Neuronal stem cell (in vitro differentiated cells): ENCODE measurements at regions not wholly inside any gene's neighbourhood (a gene's known extent, or its start where the extent isn't known, plus 50 kb on each side); places are given as distances from the start of the nearest gene placed in this dataset.

Experiments
- DNase-seq: peaks from one replicate; pipeline ENCODE4 v3.0.0-alpha.2; 2013; ENCODE audit warnings: low spot score
- H2AFZ ChIP-seq: one replicate; pipeline ENCODE4 v1.6.1; 2013; ENCODE audit warnings: mild to moderate bottlenecking, low read length, inconsistent platforms
- H2AK5ac ChIP-seq: 2 replicates; pipeline ENCODE4 v1.6.1; 2013; ENCODE audit warnings: low read depth, mild to moderate bottlenecking, inconsistent platforms, low read length, moderate library complexity, mixed read lengths
- H2BK120ac ChIP-seq: 2 replicates; pipeline ENCODE4 v1.6.1; 2013; ENCODE audit warnings: low read depth, mild to moderate bottlenecking, inconsistent platforms, low read length, moderate library complexity, mixed read lengths
- H2BK12ac ChIP-seq: one replicate; pipeline ENCODE4 v1.6.1; 2013; ENCODE audit warnings: low read length, inconsistent platforms
- H2BK15ac ChIP-seq: 2 replicates; pipeline ENCODE4 v1.6.1; 2013; ENCODE audit warnings: mild to moderate bottlenecking, low read length, inconsistent platforms, mixed read lengths
- H2BK5ac ChIP-seq: one replicate; pipeline ENCODE4 v1.6.1; 2013; ENCODE audit warnings: inconsistent platforms, mild to moderate bottlenecking, low read length, moderate library complexity
- H3K14ac ChIP-seq: one replicate; pipeline ENCODE4 v1.6.1; 2013; ENCODE audit warnings: low read length, inconsistent platforms
- H3K18ac ChIP-seq: 2 replicates; pipeline ENCODE4 v1.6.1; 2013; ENCODE audit warnings: low read length, inconsistent platforms
- H3K23ac ChIP-seq: 2 replicates; pipeline ENCODE4 v1.6.1; 2013; ENCODE audit warnings: low read depth, mild to moderate bottlenecking, mixed read lengths, low read length, inconsistent platforms; ENCODE audit not compliant: poor library complexity
- H3K27ac ChIP-seq: replicated peaks from 3 replicates; pipeline ENCODE4 v1.5.1; 2013; ENCODE audit warnings: low read length, inconsistent platforms
- H3K27me3 ChIP-seq, 3 experiments: 2 replicates each; pipeline ENCODE4 v1.6.1; 2013; ENCODE audit warnings: low read length in 3 of 3, mild to moderate bottlenecking in 2 of 3, inconsistent platforms in 1 of 3, low read depth in 1 of 3, mixed read lengths in 1 of 3, moderate library complexity in 1 of 3; ENCODE audit not compliant: control insufficient read depth in 3 of 3, insufficient read depth in 3 of 3
- H3K36me3 ChIP-seq, 2 donors: replicated peaks in 1 of 2; 2 replicates each; pipeline ENCODE4 v1.6.1; 2013; ENCODE audit warnings: low read length in 2 of 2; ENCODE audit not compliant: control insufficient read depth in 2 of 2, insufficient read depth in 2 of 2
- H3K4ac ChIP-seq: 2 replicates; pipeline ENCODE4 v1.6.1; 2013; ENCODE audit warnings: inconsistent platforms, mild to moderate bottlenecking, low read length, moderate library complexity
- H3K4me1 ChIP-seq, 2 donors: 1 replicate in 1 of 2; 2 replicates in 1 of 2; pipeline ENCODE4 v1.6.1; 2013; ENCODE audit warnings: low read length in 2 of 2, low read depth in 1 of 2; ENCODE audit not compliant: control insufficient read depth in 2 of 2, insufficient read depth in 1 of 2
- H3K4me2 ChIP-seq: one replicate; pipeline ENCODE4 v1.6.1; 2013; ENCODE audit warnings: mild to moderate bottlenecking, low read length, inconsistent platforms; ENCODE audit not compliant: insufficient read depth, poor library complexity, severe bottlenecking
- H3K4me3 ChIP-seq, 2 donors: 2 replicates each; pipeline ENCODE4 v1.5.1; 2013; ENCODE audit warnings: low read length in 2 of 2, mild to moderate bottlenecking in 2 of 2, inconsistent platforms in 1 of 2, moderate library complexity in 1 of 2
- H3K79me1 ChIP-seq: one replicate; pipeline ENCODE4 v1.6.1; 2013; ENCODE audit warnings: low read depth, mild to moderate bottlenecking, inconsistent platforms, low read length, moderate library complexity
- H3K9ac ChIP-seq: one replicate; pipeline ENCODE4 v1.6.1; 2013; ENCODE audit warnings: mild to moderate bottlenecking, low read depth, low read length, inconsistent platforms; ENCODE audit not compliant: poor library complexity
- H3K9me3 ChIP-seq, 2 donors: replicated peaks in 1 of 2; 2 replicates each; pipeline versions ENCODE3 to v1.6.1; 2013; ENCODE audit warnings: low read length in 2 of 2, mild to moderate bottlenecking in 2 of 2, inconsistent platforms in 1 of 2, low read depth in 1 of 2, mixed read lengths in 1 of 2, moderate library complexity in 1 of 2; ENCODE audit not compliant: control insufficient read depth in 2 of 2, insufficient read depth in 1 of 2
- H4K8ac ChIP-seq: one replicate; pipeline ENCODE4 v1.6.1; 2013; ENCODE audit warnings: low read depth, mild to moderate bottlenecking, inconsistent platforms, low read length, moderate library complexity
- H4K91ac ChIP-seq: one replicate; pipeline ENCODE4 v1.6.1; 2013; ENCODE audit warnings: low read length, low read depth, mild to moderate bottlenecking, inconsistent platforms; ENCODE audit not compliant: poor library complexity
- WGBS, 2 donors: extraction: QIAGEN DNeasy Blood & Tissue Kit; methylation state at CpG; one replicate each; pipeline ENCODE4 v1.1.7; 2013; ENCODE audit warnings: missing lambda C conversion rate in 2 of 2, mixed read lengths in 1 of 2; ENCODE audit not compliant: insufficient read length in 2 of 2, insufficient replicate concordance in 1 of 2; ENCODE audit errors: extremely low coverage in 2 of 2; 5-methylcytosine and 5-hydroxymethylcytosine counted together

DNA sequence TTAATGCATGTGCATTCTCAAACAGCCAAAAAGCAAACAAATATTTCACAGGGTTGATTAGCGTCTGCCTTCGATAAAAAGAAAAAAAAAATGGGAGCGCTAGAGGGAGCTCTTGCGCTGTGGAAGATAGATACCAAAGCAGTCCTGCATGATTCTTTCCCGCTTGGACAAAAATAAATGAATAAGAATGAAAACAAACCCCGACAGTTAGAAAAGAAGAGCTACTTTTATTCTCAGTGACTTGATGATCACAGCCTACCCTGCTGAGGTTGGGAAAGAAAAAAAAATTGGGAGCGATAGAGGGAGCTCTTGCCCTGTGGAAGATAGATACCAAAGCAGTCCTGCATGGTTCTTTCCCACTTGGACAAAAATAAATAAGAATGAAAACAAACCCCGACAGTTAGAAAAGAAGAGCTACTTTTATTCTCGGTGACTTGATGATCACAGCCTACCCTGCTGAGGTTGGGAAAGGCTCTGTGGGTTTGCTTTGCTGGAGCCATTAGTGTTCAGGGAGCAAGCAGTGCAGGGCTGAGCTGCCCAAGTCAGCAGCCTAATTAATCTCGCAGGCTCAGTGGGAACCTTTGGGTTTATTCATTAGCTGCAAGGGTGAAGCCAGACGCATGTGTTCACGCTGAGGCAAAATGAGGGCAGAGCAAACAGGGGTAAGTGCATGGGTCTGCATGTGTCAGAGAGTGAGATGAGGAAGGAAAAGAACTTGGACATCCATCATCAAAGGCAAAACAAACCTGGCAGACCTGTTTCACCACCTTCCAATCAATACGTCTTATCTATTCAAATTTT lies 249.3 kb upstream of the PRKX start:
- WGBS, 2 donors = no CpG with 5 or more reads among the region's 13 CpGs
- no peaks in the 10 kb centered on the region for H3K36me3 ChIP-seq

DNA sequence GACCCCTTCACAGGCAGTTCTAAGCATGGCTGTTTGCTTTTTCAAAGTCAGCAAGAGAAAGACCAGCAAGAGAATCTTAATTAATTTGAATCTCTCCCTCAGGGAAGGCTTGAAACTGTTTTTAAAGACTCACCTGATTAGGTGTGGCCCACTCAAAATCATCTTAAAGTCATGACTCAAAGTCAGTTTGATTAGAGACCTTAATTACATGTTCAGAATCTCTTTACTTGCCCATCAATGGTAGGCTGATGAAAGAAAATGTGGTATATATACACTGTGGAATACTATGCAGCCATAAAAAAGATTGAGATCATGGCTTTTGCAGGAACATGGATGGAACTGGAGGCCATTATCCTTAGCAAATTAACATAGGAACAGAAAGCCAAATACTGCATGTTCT lies 247.5 kb upstream of the PRKX start:
- H2AFZ ChIP-seq = no peak overlapping the region
- no peak overlapping the region for H2AK5ac ChIP-seq
- H3K27me3 ChIP-seq = no peaks in the 10 kb centered on the region
- H4K8ac ChIP-seq = no peak overlapping the region
- H3K4me3 ChIP-seq = no peak overlapping the region
- no peak overlapping the region for H2BK12ac ChIP-seq
- no peak for DNase-seq
- no peak overlapping the region for H3K4me2 ChIP-seq
- H3K4me1 ChIP-seq = no peaks in the 10 kb centered on the region
- no peaks in the 10 kb centered on the region for H3K79me1 ChIP-seq
- H3K36me3 ChIP-seq = no peaks in the 10 kb centered on the region
- no peak overlapping the region for H4K91ac ChIP-seq
- no peak overlapping the region for H2BK15ac ChIP-seq
- H3K18ac ChIP-seq = no peak overlapping the region
- no peak overlapping the region for H3K4ac ChIP-seq
- H3K14ac ChIP-seq = no peak overlapping the region
- H3K9ac ChIP-seq = no peak overlapping the region
- no peak overlapping the region for H2BK120ac ChIP-seq
- no peak overlapping the region for H2BK5ac ChIP-seq
- H3K27ac ChIP-seq = no peak overlapping the region
- no peak overlapping the region for H3K23ac ChIP-seq
- H3K9me3 ChIP-seq = no peaks in the 10 kb centered on the region

More for the DNA sequence above, 249.3 kb upstream of the PRKX start:
- H3K27ac ChIP-seq = peak overlapping the region; percentile 54
- H2BK5ac ChIP-seq = no peak overlapping the region
- no peaks in the 10 kb centered on the region for H3K27me3 ChIP-seq
- no peak overlapping the region for H2BK12ac ChIP-seq
- no peaks in the 10 kb centered on the region for H3K4me1 ChIP-seq
- H2AK5ac ChIP-seq = no peak overlapping the region
- peak overlapping the region; percentile 72 for H2AFZ ChIP-seq
- H4K8ac ChIP-seq = no peak overlapping the region
- H2BK120ac ChIP-seq = no peak overlapping the region
- H3K4ac ChIP-seq = no peak overlapping the region
- no peaks in the 10 kb centered on the region for H3K9me3 ChIP-seq
- no peak overlapping the region for H3K9ac ChIP-seq
- peak; percentile 27 for DNase-seq
- H3K14ac ChIP-seq = no peak overlapping the region
- no peak overlapping the region for H3K4me2 ChIP-seq
- no peak overlapping the region for H4K91ac ChIP-seq
- no peak overlapping the region for H2BK15ac ChIP-seq
- no peak overlapping the region for H3K4me3 ChIP-seq
- H3K18ac ChIP-seq = no peak overlapping the region
- no peak overlapping the region for H3K23ac ChIP-seq
- no peaks in the 10 kb centered on the region for H3K79me1 ChIP-seq

DNA sequence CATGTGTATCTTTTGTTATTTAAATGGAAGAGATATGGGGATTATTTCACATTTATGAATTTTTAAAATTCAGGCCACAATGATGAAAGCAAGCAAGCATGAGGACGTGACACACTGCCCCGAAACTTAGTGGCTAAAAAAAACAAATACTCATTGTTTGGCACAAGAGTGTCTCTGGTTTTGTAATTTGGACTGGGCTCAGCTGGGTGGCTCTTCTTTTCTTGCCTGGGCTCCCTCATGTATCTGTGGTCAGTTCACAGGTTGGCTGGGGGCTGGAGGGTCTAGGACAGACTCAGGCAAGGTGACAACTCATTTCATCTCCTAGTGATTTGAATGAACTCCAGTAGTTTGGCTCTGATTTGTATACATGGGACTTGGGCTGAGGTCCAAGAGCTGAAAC lies 238.4 kb upstream of the PRKX start:
- no peaks in the 10 kb centered on the region for H3K4me1 ChIP-seq
- H4K91ac ChIP-seq = no peak overlapping the region
- no peak overlapping the region for H3K9ac ChIP-seq
- H2BK120ac ChIP-seq = no peak overlapping the region
- H3K36me3 ChIP-seq = no peaks in the 10 kb centered on the region
- H3K27me3 ChIP-seq = no peaks in the 10 kb centered on the region
- H3K9me3 ChIP-seq = no peaks in the 10 kb centered on the region
- no peak overlapping the region for H3K4me3 ChIP-seq
- no peak overlapping the region for H3K4me2 ChIP-seq
- no peaks in the 10 kb centered on the region for H3K79me1 ChIP-seq
- H3K23ac ChIP-seq = no peak overlapping the region
- H4K8ac ChIP-seq = no peak overlapping the region
- H2BK12ac ChIP-seq = no peak overlapping the region
- no peak overlapping the region for H3K27ac ChIP-seq
- no peak overlapping the region for H3K18ac ChIP-seq
- H3K4ac ChIP-seq = no peak overlapping the region
- no peak overlapping the region for H2AK5ac ChIP-seq
- WGBS, 2 donors = no CpG with 5 or more reads among the region's 2 CpGs
- no peak overlapping the region for H3K14ac ChIP-seq
- no peak overlapping the region for H2BK5ac ChIP-seq
- no peak overlapping the region for H2BK15ac ChIP-seq
- no peak overlapping the region for H2AFZ ChIP-seq
- DNase-seq = no peak

DNA sequence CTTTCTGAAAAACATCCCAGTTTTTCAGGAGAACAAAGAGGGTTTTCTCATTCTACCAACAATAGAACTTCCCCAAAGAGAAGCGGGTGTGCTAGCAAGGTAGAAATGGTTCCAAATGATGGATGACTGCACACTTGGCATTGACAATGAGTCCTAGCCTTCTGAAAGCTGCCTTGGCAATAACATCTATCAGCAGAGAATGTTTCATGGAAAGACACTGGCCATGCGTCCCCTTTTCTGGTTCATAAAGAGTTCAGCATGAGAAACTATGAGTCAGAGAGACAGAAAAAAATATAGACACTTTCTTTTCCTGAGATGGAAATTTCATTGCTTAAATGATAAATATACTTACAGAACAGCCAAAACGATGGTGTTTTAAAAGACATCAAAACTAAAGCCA lies 236.9 kb upstream of the PRKX start:
- H3K18ac ChIP-seq = no peak overlapping the region
- H2BK120ac ChIP-seq = no peak overlapping the region
- H3K23ac ChIP-seq = no peak overlapping the region
- H2BK5ac ChIP-seq = no peak overlapping the region
- WGBS, 2 donors = no CpG with 5 or more reads among the region's 3 CpGs
- no peak for DNase-seq
- H4K8ac ChIP-seq = no peak overlapping the region
- H3K4me2 ChIP-seq = no peak overlapping the region
- no peak overlapping the region for H2BK12ac ChIP-seq
- no peak overlapping the region for H3K27ac ChIP-seq
- no peak overlapping the region for H3K14ac ChIP-seq
- H3K9me3 ChIP-seq = no peaks in the 10 kb centered on the region
- no peak overlapping the region for H3K4ac ChIP-seq
- no peak overlapping the region for H2AK5ac ChIP-seq
- H3K9ac ChIP-seq = no peak overlapping the region
- no peak overlapping the region for H2AFZ ChIP-seq
- no peak overlapping the region for H4K91ac ChIP-seq
- H3K4me3 ChIP-seq = no peak overlapping the region
- H3K79me1 ChIP-seq = no peaks in the 10 kb centered on the region
- H3K36me3 ChIP-seq = no peaks in the 10 kb centered on the region
- H3K27me3 ChIP-seq = no peaks in the 10 kb centered on the region
- no peaks in the 10 kb centered on the region for H3K4me1 ChIP-seq
- no peak overlapping the region for H2BK15ac ChIP-seq
